ENCODE measurements at regions not wholly inside any gene's neighbourhood (a gene's known extent, or its start where the extent isn't known, plus 50 kb on each side); places are given as distances from the start of the nearest gene placed in this dataset.

DNA sequence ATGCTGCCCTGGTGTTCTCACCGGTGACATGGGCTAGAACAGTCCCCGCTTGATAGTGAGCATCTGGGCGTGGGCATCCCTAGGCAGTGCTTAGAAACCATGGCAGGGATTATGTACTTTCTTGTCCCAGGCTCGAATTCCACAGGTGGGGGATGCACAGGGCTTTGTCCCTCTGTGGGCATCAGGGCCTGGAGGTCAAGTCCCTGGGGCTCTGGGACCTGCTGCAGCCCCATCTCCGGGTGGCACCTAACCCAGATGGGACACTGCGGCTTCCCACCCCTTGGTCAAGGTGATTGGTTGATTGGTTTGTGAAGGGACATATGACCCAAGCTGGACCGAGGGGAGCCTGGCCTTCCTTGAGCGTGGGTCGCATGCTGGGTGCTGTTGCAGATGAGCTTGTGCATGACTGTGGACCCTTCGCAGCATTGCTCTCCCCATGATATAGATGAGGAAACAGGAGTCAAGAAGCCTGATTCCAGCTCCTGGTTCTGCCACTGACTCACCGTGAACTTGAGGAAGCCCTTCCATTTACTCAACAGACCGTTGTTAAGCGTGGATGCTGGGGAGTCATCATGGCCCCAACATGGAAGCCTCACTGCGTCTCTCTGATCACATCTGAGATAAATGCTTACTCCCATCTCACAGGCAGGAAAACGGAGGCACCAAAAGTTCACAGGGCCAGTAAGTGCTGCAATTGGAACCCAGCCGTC lies 64.0 kb upstream of the RUNX3 start:
- no peak overlapping the region for H3K27ac ChIP-seq
- H3K4me1 ChIP-seq = no peaks in the 10 kb centered on the region
- intact Hi-C loops (cut with DNase I) = no loop called here
- H3K4me3 ChIP-seq = no peak overlapping the region
- WGBS (ENCODE audit: insufficient coverage, low coverage, low lambda C conversion rate, missing lambda C conversion rate) = 81% methylated on average over 8 of the region's 16 CpGs
- no peaks in the 10 kb centered on the region for H3K36me3 ChIP-seq
- no peaks in the 10 kb centered on the region for H3K27me3 ChIP-seq
- TF ChIP-seq POLR2A (IDR thresholded peaks at IDR 0.05) = no peak
- TF ChIP-seq, protein P1, sequence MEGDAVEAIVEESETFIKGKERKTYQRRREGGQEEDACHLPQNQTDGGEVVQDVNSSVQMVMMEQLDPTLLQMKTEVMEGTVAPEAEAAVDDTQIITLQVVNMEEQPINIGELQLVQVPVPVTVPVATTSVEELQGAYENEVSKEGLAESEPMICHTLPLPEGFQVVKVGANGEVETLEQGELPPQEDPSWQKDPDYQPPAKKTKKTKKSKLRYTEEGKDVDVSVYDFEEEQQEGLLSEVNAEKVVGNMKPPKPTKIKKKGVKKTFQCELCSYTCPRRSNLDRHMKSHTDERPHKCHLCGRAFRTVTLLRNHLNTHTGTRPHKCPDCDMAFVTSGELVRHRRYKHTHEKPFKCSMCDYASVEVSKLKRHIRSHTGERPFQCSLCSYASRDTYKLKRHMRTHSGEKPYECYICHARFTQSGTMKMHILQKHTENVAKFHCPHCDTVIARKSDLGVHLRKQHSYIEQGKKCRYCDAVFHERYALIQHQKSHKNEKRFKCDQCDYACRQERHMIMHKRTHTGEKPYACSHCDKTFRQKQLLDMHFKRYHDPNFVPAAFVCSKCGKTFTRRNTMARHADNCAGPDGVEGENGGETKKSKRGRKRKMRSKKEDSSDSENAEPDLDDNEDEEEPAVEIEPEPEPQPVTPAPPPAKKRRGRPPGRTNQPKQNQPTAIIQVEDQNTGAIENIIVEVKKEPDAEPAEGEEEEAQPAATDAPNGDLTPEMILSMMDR (IDR thresholded peaks at IDR 0.05) = no peak
- DNase-seq (peak in 2 of 3 donors; percentile 11 to 43), ATAC-seq (no peak)
- H3K9me3 ChIP-seq = no peaks in the 10 kb centered on the region

DNA sequence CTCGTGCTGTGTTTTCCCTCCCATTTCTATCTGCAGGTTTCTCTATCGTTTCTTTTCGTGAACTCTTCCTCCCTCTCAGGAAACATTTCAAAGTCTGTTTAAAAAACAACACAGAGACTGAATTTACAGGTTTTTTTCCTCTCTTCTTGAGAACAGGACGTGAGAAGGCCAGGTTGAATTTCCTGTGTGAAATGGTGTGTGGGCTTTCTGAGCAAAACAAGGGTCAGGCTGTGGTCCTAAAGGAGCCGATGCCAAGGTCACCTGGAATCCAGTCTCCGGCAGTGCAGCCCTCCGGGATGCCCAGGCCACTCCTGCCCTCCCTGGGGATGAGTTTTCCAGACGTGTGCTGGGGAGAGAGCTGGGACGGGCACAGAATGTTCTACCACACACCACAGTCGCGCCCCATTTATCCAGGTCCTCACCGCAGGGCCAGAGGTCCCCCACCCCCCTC lies 62.7 kb upstream of the RUNX3 start:
- H3K4me1 ChIP-seq = no peaks in the 10 kb centered on the region
- 44% methylated on average over 7 of the region's 12 CpGs for WGBS (ENCODE audit: insufficient coverage, low coverage, low lambda C conversion rate, missing lambda C conversion rate)
- intact Hi-C loops (cut with DNase I) = no loop called here
- DNase-seq = peak in 2 of 3 donors; percentile 9 to 17
- H3K27me3 ChIP-seq = no peaks in the 10 kb centered on the region
- TF ChIP-seq, protein P1 (IDR thresholded peaks at IDR 0.05) = no peak
- TF ChIP-seq POLR2A (IDR thresholded peaks at IDR 0.05) = no peak
- H3K9me3 ChIP-seq = no peaks in the 10 kb centered on the region
- peak in 1 of 4 donors; percentile 20 for ATAC-seq
- H3K27ac ChIP-seq = no peak overlapping the region
- no peaks in the 10 kb centered on the region for H3K36me3 ChIP-seq
- H3K4me3 ChIP-seq = no peak overlapping the region

DNA sequence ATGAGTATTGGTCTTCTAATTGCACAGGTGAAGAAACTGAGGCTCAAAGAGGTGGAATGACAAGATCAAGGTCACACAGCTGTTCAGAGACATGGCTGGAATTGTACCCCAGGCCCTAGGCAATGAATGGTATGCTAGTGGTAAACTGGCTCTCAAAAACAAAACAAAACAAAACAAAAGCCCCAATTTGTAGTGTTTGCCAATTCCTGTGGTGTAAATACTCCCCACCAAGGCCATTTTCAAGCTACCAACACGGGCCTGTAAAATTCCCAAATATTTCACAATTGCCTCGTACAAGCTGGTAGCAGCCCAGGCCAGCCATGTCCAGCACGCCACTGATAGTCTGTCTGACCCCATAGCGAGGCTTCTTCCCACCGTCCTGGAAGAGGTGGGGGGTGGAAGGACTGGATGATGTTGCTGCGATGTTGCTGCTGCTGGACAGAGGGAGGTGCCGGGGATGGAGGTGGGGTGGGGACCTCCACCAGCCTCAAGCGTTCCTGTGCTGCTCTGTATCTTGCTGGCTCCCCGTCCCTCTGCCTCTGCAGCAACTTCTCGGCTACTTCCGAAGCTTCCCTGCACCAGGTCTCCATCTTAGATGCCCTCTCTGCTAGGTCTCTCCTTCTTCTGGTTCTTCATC lies 62.2 kb upstream of the RUNX3 start:
- TF ChIP-seq POLR2A (IDR thresholded peaks at IDR 0.05) = no peak
- TF ChIP-seq, protein P1 (IDR thresholded peaks at IDR 0.05) = no peak
- Histone ChIP-seq H3K4me3 (no peak overlapping the region), H3K27ac (no peak overlapping the region), H3K9me3 (no peaks in the 10 kb centered on the region), H3K36me3 (no peaks in the 10 kb centered on the region), H3K4me1 (no peaks in the 10 kb centered on the region), H3K27me3 (no peaks in the 10 kb centered on the region)
- WGBS (ENCODE audit: insufficient coverage, low coverage, low lambda C conversion rate, missing lambda C conversion rate) = 63% methylated on average over 8 of the region's 11 CpGs
- intact Hi-C loops (cut with DNase I) = no loop called here
- DNase-seq (peak in 2 of 3 donors; percentile 2 to 5), ATAC-seq (no peak)

DNA sequence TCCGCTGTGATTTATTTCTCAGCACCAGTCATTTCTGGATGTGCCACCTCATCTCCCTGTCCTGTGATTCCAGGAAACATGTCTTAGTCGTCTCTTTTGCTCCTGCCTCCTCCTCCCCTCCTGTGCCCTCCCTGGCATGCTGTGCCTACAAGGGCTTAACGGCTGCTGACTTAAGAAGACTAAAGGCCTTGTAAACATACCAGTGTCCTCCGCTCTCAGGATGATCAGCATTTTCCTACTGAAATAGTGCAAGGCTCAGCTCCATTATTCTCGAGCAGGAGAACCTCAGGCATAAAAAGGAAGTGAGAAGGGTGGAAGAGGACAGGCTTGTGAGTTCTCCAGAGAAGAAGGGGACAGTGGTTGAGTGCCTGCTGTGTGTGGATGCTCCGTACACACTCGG lies 61.6 kb upstream of the RUNX3 start:
- intact Hi-C loops (cut with DNase I) = no loop called here
- Histone ChIP-seq H3K27me3 (no peaks in the 10 kb centered on the region), H3K36me3 (no peaks in the 10 kb centered on the region), H3K4me3 (no peak overlapping the region), H3K9me3 (no peaks in the 10 kb centered on the region), H3K4me1 (no peaks in the 10 kb centered on the region), H3K27ac (no peak overlapping the region)
- peak in 2 of 4 donors; percentile 15 to 30 for ATAC-seq
- DNase-seq = peak in 2 of 3 donors; percentile 2 to 23
- no peak for TF ChIP-seq POLR2A (IDR thresholded peaks at IDR 0.05)
- TF ChIP-seq, protein P1 (IDR thresholded peaks at IDR 0.05) = no peak
- WGBS (ENCODE audit: insufficient coverage, low coverage, low lambda C conversion rate, missing lambda C conversion rate) = 54% methylated on average over 7 of the region's 7 CpGs
